Tibial artery (tissue), 4 donors: ENCODE measurements at regions not wholly inside any gene's neighbourhood (a gene's known extent, or its start where the extent isn't known, plus 50 kb on each side); places are given as distances from the start of the nearest gene placed in this dataset.

Experiments used
- DNase-seq, 2 donors: peaks; one replicate each; pipeline ENCODE4 v3.0.0-alpha.2; 2019
- H3K27ac ChIP-seq, 2 donors: fragments of 200-600 bp; sonication (generic) in 1 of 2; 1 replicate in 1 of 2; 2 replicates in 1 of 2; pipeline ENCODE4 v1.5.1; 2018 to 2019; ENCODE audit warnings: mild to moderate bottlenecking in 1 of 2
- H3K27me3 ChIP-seq, 2 donors: fragments of 200-600 bp; sonication (generic) in 1 of 2; one replicate each; pipeline versions ENCODE4 v1.5.1 to v1.6.0; 2016 to 2019
- H3K36me3 ChIP-seq, 3 donors: fragments of 200-600 bp; sonication (generic) in 2 of 3; one replicate each; pipeline ENCODE4 v1.5.1; 2016 to 2019; ENCODE audit warnings: mild to moderate bottlenecking in 2 of 3
- H3K4me1 ChIP-seq, 4 donors: fragments of 200-600 bp; sonication (generic) in 2 of 4; 1 replicate in 3 of 4; 2 replicates in 1 of 4; pipeline ENCODE4 v1.5.1; 2016 to 2019
- H3K4me3 ChIP-seq, 2 donors: fragments of 200-600 bp; sonication (generic) in 1 of 2; 1 replicate in 1 of 2; 2 replicates in 1 of 2; pipeline ENCODE4 v1.5.1; 2018 to 2019; ENCODE audit warnings: mild to moderate bottlenecking in 2 of 2
- H3K9me3 ChIP-seq, 3 donors: fragments of 200-600 bp; sonication (generic) in 1 of 3; one replicate each; pipeline ENCODE4 v1.5.1; 2016 to 2019
- intact Hi-C: fragments of 100-400 bp; cut with DNase I; formaldehyde crosslinking; loops from one replicate; pipeline ENCODE4 v1.15.0; 2023; ENCODE audit warnings: low total_unique reads
- TF ChIP-seq, protein P1 (sequence below), 2 experiments: fragments of 200-600 bp in 1 of 2; fragments of 450-650 bp in 1 of 2; IDR thresholded peaks; one replicate each; pipeline ENCODE4 v1.5.1; 2017 to 2019; ENCODE audit warnings: antibody characterized with exemption in 2 of 2, mild to moderate bottlenecking in 1 of 2, moderate library complexity in 1 of 2

GRCh38 chr4:133585323-133585722 lies 436.2 kb downstream of the PCDH10 start:
- H3K4me3 ChIP-seq = no peak overlapping the region
- no peak for DNase-seq
- no peaks in the 10 kb centered on the region for H3K27me3 ChIP-seq
- TF ChIP-seq, protein P1, sequence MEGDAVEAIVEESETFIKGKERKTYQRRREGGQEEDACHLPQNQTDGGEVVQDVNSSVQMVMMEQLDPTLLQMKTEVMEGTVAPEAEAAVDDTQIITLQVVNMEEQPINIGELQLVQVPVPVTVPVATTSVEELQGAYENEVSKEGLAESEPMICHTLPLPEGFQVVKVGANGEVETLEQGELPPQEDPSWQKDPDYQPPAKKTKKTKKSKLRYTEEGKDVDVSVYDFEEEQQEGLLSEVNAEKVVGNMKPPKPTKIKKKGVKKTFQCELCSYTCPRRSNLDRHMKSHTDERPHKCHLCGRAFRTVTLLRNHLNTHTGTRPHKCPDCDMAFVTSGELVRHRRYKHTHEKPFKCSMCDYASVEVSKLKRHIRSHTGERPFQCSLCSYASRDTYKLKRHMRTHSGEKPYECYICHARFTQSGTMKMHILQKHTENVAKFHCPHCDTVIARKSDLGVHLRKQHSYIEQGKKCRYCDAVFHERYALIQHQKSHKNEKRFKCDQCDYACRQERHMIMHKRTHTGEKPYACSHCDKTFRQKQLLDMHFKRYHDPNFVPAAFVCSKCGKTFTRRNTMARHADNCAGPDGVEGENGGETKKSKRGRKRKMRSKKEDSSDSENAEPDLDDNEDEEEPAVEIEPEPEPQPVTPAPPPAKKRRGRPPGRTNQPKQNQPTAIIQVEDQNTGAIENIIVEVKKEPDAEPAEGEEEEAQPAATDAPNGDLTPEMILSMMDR (IDR thresholded peaks at IDR 0.05) = no peak
- H3K4me1 ChIP-seq = no peaks in the 10 kb centered on the region
- no peaks in the 10 kb centered on the region for H3K36me3 ChIP-seq
- intact Hi-C loops = no loop called here
- H3K9me3 ChIP-seq = peaks cover 0 to 7% (median 5%) of the 10 kb centered on the region in 3 donors
- H3K27ac ChIP-seq = no peak overlapping the region

- Histone ChIP-seq H3K9me3 (peaks cover 0 to 7% (median 5%) of the 10 kb centered on the region in 3 donors), H3K4me3 (no peak overlapping the region), H3K4me1 (no peaks in the 10 kb centered on the region), H3K27ac (no peak overlapping the region), H3K27me3 (no peaks in the 10 kb centered on the region), H3K36me3 (no peaks in the 10 kb centered on the region)
- DNase-seq = no peak
- TF ChIP-seq, protein P1 (IDR thresholded peaks at IDR 0.05) = no peak
- intact Hi-C loops = no loop called here
Observed at GRCh38 chr4:133584714-133585113, 435.6 kb downstream of the PCDH10 start.

DNA sequence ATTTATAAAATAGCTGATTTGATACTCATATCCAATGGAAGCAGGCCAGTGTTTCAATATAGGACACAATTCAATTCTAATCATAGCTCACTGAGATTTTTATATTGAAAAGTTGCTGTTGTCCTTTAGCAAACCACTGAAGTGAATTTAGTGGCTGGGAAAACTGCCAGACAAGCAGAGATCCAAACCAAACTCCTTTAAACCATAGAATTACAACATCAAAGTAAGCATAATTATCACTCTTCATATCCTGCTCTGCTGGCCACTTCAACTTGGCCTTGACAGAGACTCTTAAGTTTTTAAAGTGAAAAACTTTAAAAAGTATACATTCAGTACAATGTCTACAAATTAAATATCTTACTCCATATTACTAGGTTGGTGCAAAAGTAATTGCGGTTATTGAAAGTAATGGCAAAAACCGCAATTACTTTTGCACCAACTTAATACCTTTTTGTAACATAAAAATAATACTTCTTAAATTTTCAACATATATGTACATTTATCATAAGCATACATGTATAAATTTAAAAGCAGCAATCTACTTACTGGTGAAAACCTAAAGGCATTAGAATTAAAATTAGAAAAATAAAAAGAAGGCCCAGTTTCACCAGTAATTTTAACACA lies 433.0 kb downstream of the PCDH10 start:
- TF ChIP-seq, protein P1 (IDR thresholded peaks at IDR 0.05) = no peak
- Histone ChIP-seq H3K27ac (no peak overlapping the region), H3K27me3 (no peaks in the 10 kb centered on the region), H3K9me3 (peaks cover 0 to 7% (median 5%) of the 10 kb centered on the region in 3 donors), H3K4me3 (no peak overlapping the region), H3K36me3 (no peaks in the 10 kb centered on the region), H3K4me1 (no peaks in the 10 kb centered on the region)
- intact Hi-C loops = no loop called here
- DNase-seq = no peak

- Histone ChIP-seq H3K4me3 (no peak overlapping the region), H3K36me3 (no peaks in the 10 kb centered on the region), H3K27me3 (no peaks in the 10 kb centered on the region), H3K27ac (no peak overlapping the region), H3K4me1 (no peaks in the 10 kb centered on the region), H3K9me3 (no peaks in the 10 kb centered on the region)
- intact Hi-C loops = no loop called here
- DNase-seq = no peak
- TF ChIP-seq, protein P1 (IDR thresholded peaks at IDR 0.05) = no peak
Observed at GRCh38 chr4:133574248-133574647, 425.2 kb downstream of the PCDH10 start.

- TF ChIP-seq, protein P1 (IDR thresholded peaks at IDR 0.05) = no peak
- peak overlapping the region in 1 of 2 donors; percentile 5 for H3K4me3 ChIP-seq
Observed at GRCh38 chr4:133565379-133565778, 416.3 kb downstream of the PCDH10 start.

DNA sequence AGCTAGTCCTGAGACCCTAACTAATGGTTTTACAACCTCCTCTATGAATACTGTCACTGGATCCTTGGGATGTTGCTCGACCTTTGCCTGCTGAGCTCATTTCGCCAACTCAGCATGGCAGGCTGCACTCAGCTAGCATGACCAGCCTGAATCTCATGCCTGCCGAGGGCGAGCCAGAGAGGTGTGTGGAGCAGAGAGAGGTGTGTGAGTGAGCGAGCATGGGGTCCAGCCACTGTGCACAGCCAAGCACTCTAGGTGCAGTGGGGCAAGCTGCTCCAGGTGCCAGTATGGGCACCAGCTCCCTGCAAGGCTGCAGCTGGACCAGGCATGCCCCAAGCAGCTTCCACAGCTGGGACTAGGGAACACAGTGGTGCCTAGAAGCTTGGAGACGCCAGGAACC lies 410.9 kb downstream of the PCDH10 start:
- no peaks in the 10 kb centered on the region for H3K4me1 ChIP-seq
- intact Hi-C loops = no loop called here

More at GRCh38 chr4:133565379-133565778, 416.3 kb downstream of the PCDH10 start:
- intact Hi-C loops = no loop called here
- Histone ChIP-seq H3K4me1 (no peaks in the 10 kb centered on the region), H3K27ac (no peak overlapping the region), H3K36me3 (no peaks in the 10 kb centered on the region), H3K9me3 (no peaks in the 10 kb centered on the region), H3K27me3 (no peaks in the 10 kb centered on the region)
- DNase-seq = no peak

More for the DNA sequence above, 410.9 kb downstream of the PCDH10 start:
- TF ChIP-seq, protein P1 (IDR thresholded peaks at IDR 0.05) = no peak
- Histone ChIP-seq H3K27ac (no peak overlapping the region), H3K27me3 (no peaks in the 10 kb centered on the region), H3K9me3 (no peaks in the 10 kb centered on the region), H3K36me3 (no peaks in the 10 kb centered on the region), H3K4me3 (no peak overlapping the region)
- no peak for DNase-seq
